ENCODE measurements at regions not wholly inside any gene's neighbourhood (a gene's known extent, or its start where the extent isn't known, plus 50 kb on each side); places are given as distances from the start of the nearest gene placed in this dataset.

- no peak overlapping the region for H3K9ac ChIP-seq (ENCODE audit: low read length)
- H3K27me3 ChIP-seq (ENCODE audit: control insufficient read depth in 1 of 2, insufficient read depth in 2 of 2, low read length in 2 of 2), result no peaks in the 10 kb centered on the region
- no peak overlapping the region for H3K27ac ChIP-seq (ENCODE audit: low read depth, low read length)
- no peaks in the 10 kb centered on the region for H3K36me3 ChIP-seq (ENCODE audit: insufficient read depth, low read length)
- H3K4me1 ChIP-seq (ENCODE audit: insufficient read depth, low read length), result no peaks in the 10 kb centered on the region
- no peak overlapping the region for H3K4me3 ChIP-seq (ENCODE audit: low read depth in 1 of 2, low read length in 2 of 2)
- no peaks in the 10 kb centered on the region for H3K9me3 ChIP-seq (ENCODE audit: low read length)
Measured at GRCh38 chr7:52980129-52980528, 55.3 kb upstream of the POM121L12 start.

GRCh38 chr7:52973126-52973525 lies 62.3 kb upstream of the POM121L12 start:
- Histone ChIP-seq H3K4me3 (ENCODE audit: low read depth in 1 of 2, low read length in 2 of 2) (no peak overlapping the region), H3K36me3 (ENCODE audit: insufficient read depth, low read length) (no peaks in the 10 kb centered on the region), H3K27ac (ENCODE audit: low read depth, low read length) (no peak overlapping the region), H3K27me3 (ENCODE audit: control insufficient read depth in 1 of 2, insufficient read depth in 2 of 2, low read length in 2 of 2) (no peaks in the 10 kb centered on the region), H3K9ac (ENCODE audit: low read length) (no peak overlapping the region), H3K4me1 (ENCODE audit: insufficient read depth, low read length) (no peaks in the 10 kb centered on the region), H3K9me3 (ENCODE audit: low read length) (no peaks in the 10 kb centered on the region)

GRCh38 chr7:52962402-52963076 lies 72.9 kb upstream of the POM121L12 start:
- Histone ChIP-seq H3K9me3 (ENCODE audit: low read length) (no peaks in the 10 kb centered on the region), H3K36me3 (ENCODE audit: insufficient read depth, low read length) (no peaks in the 10 kb centered on the region), H3K4me3 (ENCODE audit: low read depth in 1 of 2, low read length in 2 of 2) (no peak overlapping the region), H3K9ac (ENCODE audit: low read length) (no peak overlapping the region), H3K27ac (ENCODE audit: low read depth, low read length) (no peak overlapping the region), H3K4me1 (ENCODE audit: insufficient read depth, low read length) (peaks cover 8% of the 10 kb centered on the region), H3K27me3 (ENCODE audit: control insufficient read depth in 1 of 2, insufficient read depth in 2 of 2, low read length in 2 of 2) (no peaks in the 10 kb centered on the region)

GRCh38 chr7:52961084-52961483 lies 74.3 kb upstream of the POM121L12 start:
- H3K27ac ChIP-seq (ENCODE audit: low read depth, low read length), result no peak overlapping the region
- H3K9ac ChIP-seq (ENCODE audit: low read length), result no peak overlapping the region
- no peaks in the 10 kb centered on the region for H3K27me3 ChIP-seq (ENCODE audit: control insufficient read depth in 1 of 2, insufficient read depth in 2 of 2, low read length in 2 of 2)
- no peak overlapping the region for H3K4me3 ChIP-seq (ENCODE audit: low read depth in 1 of 2, low read length in 2 of 2)
- H3K36me3 ChIP-seq (ENCODE audit: insufficient read depth, low read length), result no peaks in the 10 kb centered on the region
- H3K9me3 ChIP-seq (ENCODE audit: low read length), result no peaks in the 10 kb centered on the region
- peaks cover 8% of the 10 kb centered on the region for H3K4me1 ChIP-seq (ENCODE audit: insufficient read depth, low read length)

GRCh38 chr7:52959878-52960660 lies 75.4 kb upstream of the POM121L12 start:
- no peaks in the 10 kb centered on the region for H3K27me3 ChIP-seq (ENCODE audit: control insufficient read depth in 1 of 2, insufficient read depth in 2 of 2, low read length in 2 of 2)
- no peak overlapping the region for H3K27ac ChIP-seq (ENCODE audit: low read depth, low read length)

GRCh38 chr7:52959336-52959735 lies 76.1 kb upstream of the POM121L12 start:
- Histone ChIP-seq H3K4me3 (ENCODE audit: low read depth in 1 of 2, low read length in 2 of 2) (no peak overlapping the region), H3K27me3 (ENCODE audit: control insufficient read depth in 1 of 2, insufficient read depth in 2 of 2, low read length in 2 of 2) (no peaks in the 10 kb centered on the region), H3K36me3 (ENCODE audit: insufficient read depth, low read length) (no peaks in the 10 kb centered on the region)

More at GRCh38 chr7:52959878-52960660, 75.4 kb upstream of the POM121L12 start:
- no peaks in the 10 kb centered on the region for H3K36me3 ChIP-seq (ENCODE audit: insufficient read depth, low read length)
- H3K9me3 ChIP-seq (ENCODE audit: low read length), result no peaks in the 10 kb centered on the region
- peaks cover 8% of the 10 kb centered on the region for H3K4me1 ChIP-seq (ENCODE audit: insufficient read depth, low read length)
- H3K9ac ChIP-seq (ENCODE audit: low read length), result no peak overlapping the region
- H3K4me3 ChIP-seq (ENCODE audit: low read depth in 1 of 2, low read length in 2 of 2), result no peak overlapping the region

GRCh38 chr7:52958621-52959140 lies 76.8 kb upstream of the POM121L12 start:
- H3K27ac ChIP-seq (ENCODE audit: low read depth, low read length), result no peak overlapping the region

More at GRCh38 chr7:52959336-52959735, 76.1 kb upstream of the POM121L12 start:
- Histone ChIP-seq H3K9me3 (ENCODE audit: low read length) (no peaks in the 10 kb centered on the region), H3K27ac (ENCODE audit: low read depth, low read length) (no peak overlapping the region), H3K9ac (ENCODE audit: low read length) (no peak overlapping the region), H3K4me1 (ENCODE audit: insufficient read depth, low read length) (peaks cover 8% of the 10 kb centered on the region)

GRCh38 chr7:52956379-52956915 lies 79.0 kb upstream of the POM121L12 start:
- Histone ChIP-seq H3K9ac (ENCODE audit: low read length) (no peak overlapping the region), H3K36me3 (ENCODE audit: insufficient read depth, low read length) (no peaks in the 10 kb centered on the region), H3K27ac (ENCODE audit: low read depth, low read length) (no peak overlapping the region), H3K27me3 (ENCODE audit: control insufficient read depth in 1 of 2, insufficient read depth in 2 of 2, low read length in 2 of 2) (no peaks in the 10 kb centered on the region), H3K4me1 (ENCODE audit: insufficient read depth, low read length) (peaks cover 4% of the 10 kb centered on the region), H3K4me3 (ENCODE audit: low read depth in 1 of 2, low read length in 2 of 2) (no peak overlapping the region), H3K9me3 (ENCODE audit: low read length) (no peaks in the 10 kb centered on the region)

More at GRCh38 chr7:52958621-52959140, 76.8 kb upstream of the POM121L12 start:
- Histone ChIP-seq H3K4me3 (ENCODE audit: low read depth in 1 of 2, low read length in 2 of 2) (no peak overlapping the region), H3K9me3 (ENCODE audit: low read length) (no peaks in the 10 kb centered on the region), H3K4me1 (ENCODE audit: insufficient read depth, low read length) (peaks cover 8% of the 10 kb centered on the region), H3K27me3 (ENCODE audit: control insufficient read depth in 1 of 2, insufficient read depth in 2 of 2, low read length in 2 of 2) (no peaks in the 10 kb centered on the region), H3K36me3 (ENCODE audit: insufficient read depth, low read length) (no peaks in the 10 kb centered on the region), H3K9ac (ENCODE audit: low read length) (no peak overlapping the region)

- Histone ChIP-seq H3K4me1 (ENCODE audit: insufficient read depth, low read length) (no peaks in the 10 kb centered on the region), H3K27me3 (ENCODE audit: control insufficient read depth in 1 of 2, insufficient read depth in 2 of 2, low read length in 2 of 2) (no peaks in the 10 kb centered on the region), H3K9me3 (ENCODE audit: low read length) (no peaks in the 10 kb centered on the region), H3K36me3 (ENCODE audit: insufficient read depth, low read length) (no peaks in the 10 kb centered on the region), H3K4me3 (ENCODE audit: low read depth in 1 of 2, low read length in 2 of 2) (no peak overlapping the region), H3K9ac (ENCODE audit: low read length) (no peak overlapping the region), H3K27ac (ENCODE audit: low read depth, low read length) (no peak overlapping the region)
Measured at GRCh38 chr7:52955522-52955921, 79.9 kb upstream of the POM121L12 start.

- Histone ChIP-seq H3K9me3 (ENCODE audit: low read length) (no peaks in the 10 kb centered on the region), H3K4me3 (ENCODE audit: low read depth in 1 of 2, low read length in 2 of 2) (no peak overlapping the region), H3K27ac (ENCODE audit: low read depth, low read length) (no peak overlapping the region), H3K36me3 (ENCODE audit: insufficient read depth, low read length) (no peaks in the 10 kb centered on the region), H3K4me1 (ENCODE audit: insufficient read depth, low read length) (no peaks in the 10 kb centered on the region), H3K27me3 (ENCODE audit: control insufficient read depth in 1 of 2, insufficient read depth in 2 of 2, low read length in 2 of 2) (no peaks in the 10 kb centered on the region), H3K9ac (ENCODE audit: low read length) (no peak overlapping the region)
Measured at GRCh38 chr7:52944921-52945320, 90.5 kb upstream of the POM121L12 start.

GRCh38 chr7:52940481-52940880 lies 95.0 kb upstream of the POM121L12 start:
- Histone ChIP-seq H3K27ac (ENCODE audit: low read depth, low read length) (no peak overlapping the region), H3K9ac (ENCODE audit: low read length) (no peak overlapping the region), H3K4me3 (ENCODE audit: low read depth in 1 of 2, low read length in 2 of 2) (no peak overlapping the region), H3K36me3 (ENCODE audit: insufficient read depth, low read length) (no peaks in the 10 kb centered on the region), H3K9me3 (ENCODE audit: low read length) (no peaks in the 10 kb centered on the region), H3K27me3 (ENCODE audit: control insufficient read depth in 1 of 2, insufficient read depth in 2 of 2, low read length in 2 of 2) (no peaks in the 10 kb centered on the region), H3K4me1 (ENCODE audit: insufficient read depth, low read length) (no peaks in the 10 kb centered on the region)
